HG03025 (cell line): ENCODE measurements at regions not wholly inside any gene's neighbourhood (a gene's known extent, or its start where the extent isn't known, plus 50 kb on each side); places are given as distances from the start of the nearest gene placed in this dataset.

Experiments
- ATAC-seq: cut with Tn5 transposase; IDR thresholded peaks from one replicate; pipeline ENCODE4 v1.9.1; 2021; ENCODE audit warnings: mild to moderate bottlenecking, moderate library complexity; ENCODE audit not compliant: unreplicated experiment, low FRiP score

- ATAC-seq, result no peak
Observed at GRCh38 chr18:32545631-32546030, 74.9 kb upstream of the GAREM1 start.

- ATAC-seq, result no peak
Observed at GRCh38 chr18:32544088-32544487, 73.4 kb upstream of the GAREM1 start.

GRCh38 chr18:32542221-32542798, 71.6 kb upstream of the GAREM1 start:
- no peak for ATAC-seq

- ATAC-seq, result peak; percentile 91
Observed at GRCh38 chr18:32530947-32531651, 60.4 kb upstream of the GAREM1 start.

GRCh38 chr18:32529722-32530420, 59.2 kb upstream of the GAREM1 start:
- ATAC-seq, result no peak

GRCh38 chr18:32520771-32521170, 50.1 kb upstream of the GAREM1 start:
- ATAC-seq, result no peak
